GM23338 (cell line): ENCODE measurements at regions not wholly inside any gene's neighbourhood (a gene's known extent, or its start where the extent isn't known, plus 50 kb on each side); places are given as distances from the start of the nearest gene placed in this dataset.

Experiments
- ATAC-seq: fragments of 200-7000 bp; cut with Tn5 transposase; 3 replicates; pipeline ENCODE4 v1.9.1; 2020
- DNase-seq: peaks from one replicate; pipeline ENCODE4 v3.0.0-alpha.2; 2015; ENCODE audit warnings: low spot score
- H2AFZ ChIP-seq: fragments of 200-600 bp; sonication (generic); 2 replicates; pipeline ENCODE4 v1.8.0; 2016; ENCODE audit warnings: antibody characterized with exemption, mild to moderate bottlenecking, moderate library complexity
- H3F3A ChIP-seq: fragments of 200-600 bp; sonication (generic); replicated peaks from 2 replicates; pipeline ENCODE4 v1.8.0; 2017; ENCODE audit warnings: antibody characterized with exemption, mixed run types, low read depth
- H3K27ac ChIP-seq: fragments of 200-600 bp; sonication (generic); 2 replicates; pipeline ENCODE4 v1.6.1; 2016; ENCODE audit warnings: low read depth
- H3K27me3 ChIP-seq: fragments of 200-600 bp; sonication (generic); 2 replicates; pipeline ENCODE4 v1.8.0; 2016; ENCODE audit warnings: mild to moderate bottlenecking, mixed run types, moderate library complexity; ENCODE audit not compliant: insufficient read depth
- H3K36me3 ChIP-seq: fragments of 200-600 bp; sonication (generic); 2 replicates; pipeline ENCODE4 v1.8.0; 2016; ENCODE audit warnings: mild to moderate bottlenecking; ENCODE audit not compliant: insufficient read depth
- H3K4me1 ChIP-seq: fragments of 200-600 bp; sonication (generic); 2 replicates; pipeline ENCODE4 v1.8.0; 2016; ENCODE audit warnings: mild to moderate bottlenecking, moderate library complexity; ENCODE audit not compliant: insufficient read depth
- H3K4me2 ChIP-seq: fragments of 200-600 bp; sonication (generic); 2 replicates; pipeline ENCODE4 v1.7.1; 2017; ENCODE audit warnings: mixed run types
- H3K4me3 ChIP-seq: fragments of 200-600 bp; sonication (generic); 2 replicates; pipeline ENCODE4 v1.6.1; 2016; ENCODE audit warnings: mixed run types
- H3K79me2 ChIP-seq: fragments of 200-600 bp; sonication (generic); replicated peaks from 2 replicates; pipeline ENCODE4 v1.8.0; 2017; ENCODE audit warnings: mild to moderate bottlenecking; ENCODE audit not compliant: insufficient read depth
- H3K9me2 ChIP-seq: fragments of 200-600 bp; sonication (generic); 2 replicates; pipeline ENCODE4 v1.8.0; 2017; ENCODE audit not compliant: insufficient read depth
- H4K20me1 ChIP-seq: fragments of 200-600 bp; sonication (generic); replicated peaks from 2 replicates; pipeline ENCODE4 v1.8.0; 2017; ENCODE audit warnings: mild to moderate bottlenecking; ENCODE audit not compliant: insufficient read depth
- H3K27ac Mint-ChIP-seq: 2 replicates; pipeline ENCODE4 v1.8.0; 2020; ENCODE audit warnings: inconsistent platforms, mild to moderate bottlenecking, moderate library complexity, mixed read lengths
- H3K27me3 Mint-ChIP-seq: 3 replicates; pipeline ENCODE4 v1.8.0; 2022; ENCODE audit warnings: low read depth, mild to moderate bottlenecking, moderate library complexity, mixed read lengths, inconsistent platforms; ENCODE audit not compliant: insufficient read depth, poor library complexity
- H3K36me3 Mint-ChIP-seq: 3 replicates; pipeline ENCODE4 v1.8.0; 2021; ENCODE audit warnings: low read depth, mild to moderate bottlenecking, inconsistent platforms, moderate library complexity, mixed read lengths
- H3K4me1 Mint-ChIP-seq: 3 replicates; pipeline ENCODE4 v1.8.0; 2020; ENCODE audit warnings: mild to moderate bottlenecking, inconsistent platforms, mixed read lengths
- H3K4me3 Mint-ChIP-seq: 3 replicates; pipeline ENCODE4 v1.8.0; 2021; ENCODE audit warnings: moderate library complexity, mild to moderate bottlenecking, inconsistent platforms, mixed read lengths
- H3K9me3 Mint-ChIP-seq: 3 replicates; pipeline ENCODE4 v1.8.0; 2020; ENCODE audit warnings: moderate library complexity, mild to moderate bottlenecking, inconsistent platforms, mixed read lengths
- CREB1 ChIP-seq: fragments of 250-450 bp; sonication (Bioruptor Pico); IDR thresholded peaks from 2 replicates; pipeline ENCODE4 v1.5.0; 2020; ENCODE audit warnings: low read depth, mild to moderate bottlenecking, moderate library complexity
- CTCF ChIP-seq, 2 experiments: fragments of 200-600 bp in 1 of 2; sonication (generic) in 1 of 2; conservative IDR thresholded peaks; 2 replicates each; pipeline versions ENCODE4 v1.5.1 to v1.6.1; 2016 to 2017; ENCODE audit warnings: antibody characterized with exemption in 2 of 2, low read depth in 2 of 2, mild to moderate bottlenecking in 2 of 2, moderate library complexity in 1 of 2
- ETS1 ChIP-seq: IDR thresholded peaks from 2 replicates; pipeline ENCODE4 v1.6.1; 2016; ENCODE audit warnings: antibody characterized with exemption
- EZH2 ChIP-seq: fragments of 200-600 bp; sonication (generic); IDR thresholded peaks from one replicate; pipeline ENCODE4 v1.8.0; 2017; ENCODE audit warnings: antibody characterized with exemption, mild to moderate bottlenecking, low read depth; ENCODE audit not compliant: unreplicated experiment
- EZH2phosphoT487 ChIP-seq: fragments of 200-600 bp; sonication (generic); IDR thresholded peaks from one replicate; pipeline ENCODE4 v1.8.1; 2018; ENCODE audit warnings: antibody characterized with exemption; ENCODE audit not compliant: unreplicated experiment
- JUNB ChIP-seq: IDR thresholded peaks from one replicate; pipeline ENCODE4 v1.6.1; 2016; ENCODE audit warnings: antibody characterized with exemption; ENCODE audit not compliant: unreplicated experiment
- NANOG ChIP-seq: IDR thresholded peaks from 2 replicates; pipeline ENCODE4 v1.6.1; 2016; ENCODE audit warnings: antibody characterized with exemption, borderline replicate concordance
- POLR2AphosphoS5 ChIP-seq: IDR thresholded peaks from 2 replicates; pipeline ENCODE4 v1.6.1; 2016; ENCODE audit warnings: antibody characterized with exemption, low read depth
- REST ChIP-seq: IDR thresholded peaks from one replicate; pipeline ENCODE4 v1.6.1; 2018; ENCODE audit warnings: antibody characterized with exemption; ENCODE audit not compliant: unreplicated experiment
- STAT1 ChIP-seq: IDR thresholded peaks from one replicate; pipeline ENCODE4 v1.6.1; 2016; ENCODE audit warnings: antibody characterized with exemption; ENCODE audit not compliant: unreplicated experiment
- ZNF114 ChIP-seq: fragments of 250-450 bp; sonication (Bioruptor Pico); IDR thresholded peaks from 2 replicates; pipeline ENCODE4 v1.5.0; 2020; ENCODE audit warnings: mild to moderate bottlenecking, moderate library complexity
- ZNF331 ChIP-seq: fragments of 250-450 bp; sonication (Bioruptor Pico); IDR thresholded peaks from 2 replicates; pipeline ENCODE4 v1.5.0; 2020; ENCODE audit warnings: low read depth, mild to moderate bottlenecking, moderate library complexity
- TF ChIP-seq, protein P1 (sequence below): fragments of 250-450 bp; sonication (Bioruptor Pico); IDR thresholded peaks from 2 replicates; pipeline ENCODE4 v1.5.0; 2020; ENCODE audit warnings: mild to moderate bottlenecking, moderate library complexity

DNA sequence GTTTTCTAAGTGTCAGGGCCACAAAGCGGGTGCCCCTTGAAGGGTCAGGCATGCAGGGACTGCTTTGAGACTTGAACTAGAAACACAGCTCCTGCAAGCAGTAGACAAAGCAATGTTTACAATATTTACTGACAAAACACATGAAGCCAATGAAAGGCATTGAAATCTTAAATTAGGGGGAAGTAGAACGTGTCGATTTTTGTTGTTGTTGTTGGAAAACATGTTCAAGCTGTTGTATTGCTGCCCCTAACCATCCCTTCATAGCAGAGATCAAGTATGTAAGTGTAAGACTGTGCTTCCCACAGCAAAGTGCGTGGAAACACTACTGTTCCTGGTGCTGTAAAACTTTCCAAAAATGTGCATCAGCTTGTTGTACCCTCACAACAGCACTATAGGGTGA is 131.6 kb upstream of the MGMT start:
- H3K27me3 ChIP-seq, result no peaks in the 10 kb centered on the region

More for the DNA sequence above, 131.6 kb upstream of the MGMT start:
- Histone ChIP-seq H3K27ac (no peak overlapping the region), H3K36me3 (no peaks in the 10 kb centered on the region), H3K9me2 (no peaks in the 10 kb centered on the region), H3K4me1 (no peaks in the 10 kb centered on the region), H4K20me1 (no peaks in the 10 kb centered on the region), H3K79me2 (no peaks in the 10 kb centered on the region), H2AFZ (no peak overlapping the region), H3F3A (no peaks in the 10 kb centered on the region), H3K4me2 (no peak overlapping the region), H3K4me3 (no peak overlapping the region)
- Mint-ChIP-seq H3K27me3 (no peaks in the 10 kb centered on the region), H3K36me3 (no peaks in the 10 kb centered on the region), H3K27ac (no peak overlapping the region), H3K4me1 (peaks cover 20% of the 10 kb centered on the region), H3K9me3 (no peaks in the 10 kb centered on the region), H3K4me3 (no peak overlapping the region)
- TF ChIP-seq ZNF331 (no peak), EZH2phosphoT487 (no peak), ETS1 (no peak), REST (no peak), CTCF (conservative IDR thresholded peaks at IDR 0.05; ENCODE audit: low read depth in 2 of 2) (no peak), NANOG (no peak), EZH2 (no peak), JUNB (no peak), CREB1 (CRISPR knock-in tag) (no peak), POLR2AphosphoS5 (no peak), STAT1 (no peak), ZNF114 (CRISPR knock-in tag) (no peak)
- TF ChIP-seq, protein P1, sequence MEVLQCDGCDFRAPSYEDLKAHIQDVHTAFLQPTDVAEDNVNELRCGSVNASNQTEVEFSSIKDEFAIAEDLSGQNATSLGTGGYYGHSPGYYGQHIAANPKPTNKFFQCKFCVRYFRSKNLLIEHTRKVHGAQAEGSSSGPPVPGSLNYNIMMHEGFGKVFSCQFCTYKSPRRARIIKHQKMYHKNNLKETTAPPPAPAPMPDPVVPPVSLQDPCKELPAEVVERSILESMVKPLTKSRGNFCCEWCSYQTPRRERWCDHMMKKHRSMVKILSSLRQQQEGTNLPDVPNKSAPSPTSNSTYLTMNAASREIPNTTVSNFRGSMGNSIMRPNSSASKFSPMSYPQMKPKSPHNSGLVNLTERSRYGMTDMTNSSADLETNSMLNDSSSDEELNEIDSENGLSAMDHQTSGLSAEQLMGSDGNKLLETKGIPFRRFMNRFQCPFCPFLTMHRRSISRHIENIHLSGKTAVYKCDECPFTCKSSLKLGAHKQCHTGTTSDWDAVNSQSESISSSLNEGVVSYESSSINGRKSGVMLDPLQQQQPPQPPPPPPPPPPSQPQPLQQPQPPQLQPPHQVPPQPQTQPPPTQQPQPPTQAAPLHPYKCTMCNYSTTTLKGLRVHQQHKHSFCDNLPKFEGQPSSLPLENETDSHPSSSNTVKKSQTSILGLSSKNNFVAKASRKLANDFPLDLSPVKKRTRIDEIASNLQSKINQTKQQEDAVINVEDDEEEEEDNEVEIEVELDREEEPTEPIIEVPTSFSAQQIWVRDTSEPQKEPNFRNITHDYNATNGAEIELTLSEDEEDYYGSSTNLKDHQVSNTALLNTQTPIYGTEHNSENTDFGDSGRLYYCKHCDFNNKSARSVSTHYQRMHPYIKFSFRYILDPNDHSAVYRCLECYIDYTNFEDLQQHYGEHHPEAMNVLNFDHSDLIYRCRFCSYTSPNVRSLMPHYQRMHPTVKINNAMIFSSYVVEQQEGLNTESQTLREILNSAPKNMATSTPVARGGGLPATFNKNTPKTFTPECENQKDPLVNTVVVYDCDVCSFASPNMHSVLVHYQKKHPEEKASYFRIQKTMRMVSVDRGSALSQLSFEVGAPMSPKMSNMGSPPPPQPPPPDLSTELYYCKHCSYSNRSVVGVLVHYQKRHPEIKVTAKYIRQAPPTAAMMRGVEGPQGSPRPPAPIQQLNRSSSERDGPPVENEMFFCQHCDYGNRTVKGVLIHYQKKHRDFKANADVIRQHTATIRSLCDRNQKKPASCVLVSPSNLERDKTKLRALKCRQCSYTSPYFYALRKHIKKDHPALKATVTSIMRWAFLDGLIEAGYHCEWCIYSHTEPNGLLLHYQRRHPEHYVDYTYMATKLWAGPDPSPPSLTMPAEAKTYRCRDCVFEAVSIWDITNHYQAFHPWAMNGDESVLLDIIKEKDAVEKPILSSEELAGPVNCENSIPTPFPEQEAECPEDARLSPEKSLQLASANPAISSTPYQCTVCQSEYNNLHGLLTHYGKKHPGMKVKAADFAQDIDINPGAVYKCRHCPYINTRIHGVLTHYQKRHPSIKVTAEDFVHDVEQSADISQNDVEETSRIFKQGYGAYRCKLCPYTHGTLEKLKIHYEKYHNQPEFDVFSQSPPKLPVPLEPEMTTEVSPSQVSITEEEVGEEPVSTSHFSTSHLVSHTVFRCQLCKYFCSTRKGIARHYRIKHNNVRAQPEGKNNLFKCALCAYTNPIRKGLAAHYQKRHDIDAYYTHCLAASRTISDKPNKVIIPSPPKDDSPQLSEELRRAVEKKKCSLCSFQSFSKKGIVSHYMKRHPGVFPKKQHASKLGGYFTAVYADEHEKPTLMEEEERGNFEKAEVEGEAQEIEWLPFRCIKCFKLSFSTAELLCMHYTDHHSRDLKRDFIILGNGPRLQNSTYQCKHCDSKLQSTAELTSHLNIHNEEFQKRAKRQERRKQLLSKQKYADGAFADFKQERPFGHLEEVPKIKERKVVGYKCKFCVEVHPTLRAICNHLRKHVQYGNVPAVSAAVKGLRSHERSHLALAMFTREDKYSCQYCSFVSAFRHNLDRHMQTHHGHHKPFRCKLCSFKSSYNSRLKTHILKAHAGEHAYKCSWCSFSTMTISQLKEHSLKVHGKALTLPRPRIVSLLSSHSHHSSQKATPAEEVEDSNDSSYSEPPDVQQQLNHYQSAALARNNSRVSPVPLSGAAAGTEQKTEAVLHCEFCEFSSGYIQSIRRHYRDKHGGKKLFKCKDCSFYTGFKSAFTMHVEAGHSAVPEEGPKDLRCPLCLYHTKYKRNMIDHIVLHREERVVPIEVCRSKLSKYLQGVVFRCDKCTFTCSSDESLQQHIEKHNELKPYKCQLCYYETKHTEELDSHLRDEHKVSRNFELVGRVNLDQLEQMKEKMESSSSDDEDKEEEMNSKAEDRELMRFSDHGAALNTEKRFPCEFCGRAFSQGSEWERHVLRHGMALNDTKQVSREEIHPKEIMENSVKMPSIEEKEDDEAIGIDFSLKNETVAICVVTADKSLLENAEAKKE, result no peak
- ATAC-seq, result no peak
- no peak for DNase-seq
